VCaP (cell line): ENCODE measurements at regions not wholly inside any gene's neighbourhood (a gene's known extent, or its start where the extent isn't known, plus 50 kb on each side); places are given as distances from the start of the nearest gene placed in this dataset.
"Not testable (repeated sequence)": the region's sequence is repeated elsewhere in the genome, so short reads cannot be mapped to it uniquely, and the experiment has no call there.

Experiments used
- H3K27ac ChIP-seq: fragments of 450-650 bp; 2 replicates; pipeline ENCODE4 v1.5.1; 2017
- CTCF ChIP-seq: fragments of 450-650 bp; conservative IDR thresholded peaks from 2 replicates; pipeline ENCODE4 v1.5.1; 2017; ENCODE audit warnings: mild to moderate bottlenecking, moderate library complexity

- no peak overlapping the region for H3K27ac ChIP-seq
Measured at GRCh38 chr5:82971901-82972300, 105.3 kb downstream of the TMEM167A start.

GRCh38 chr5:82971034-82971806 is 106.0 kb downstream of the TMEM167A start:
- H3K27ac ChIP-seq: not testable (repeated sequence)

More at GRCh38 chr5:82971901-82972300, 105.3 kb downstream of the TMEM167A start:
- TF ChIP-seq CTCF: no peak

GRCh38 chr5:82969221-82969976 is 107.8 kb downstream of the TMEM167A start:
- H3K27ac ChIP-seq: not testable (repeated sequence)

- no peak for TF ChIP-seq CTCF
- no peak overlapping the region for H3K27ac ChIP-seq
Measured at GRCh38 chr5:82967072-82967471, 110.1 kb downstream of the TMEM167A start.

- no peak overlapping the region for H3K27ac ChIP-seq
- no peak for TF ChIP-seq CTCF
Measured at GRCh38 chr5:82959466-82959865, 117.7 kb downstream of the TMEM167A start.

GRCh38 chr5:82956600-82956999 is 120.6 kb downstream of the TMEM167A start:
- TF ChIP-seq CTCF: no peak
- no peak overlapping the region for H3K27ac ChIP-seq

- H3K27ac ChIP-seq: no peak overlapping the region
- TF ChIP-seq CTCF: no peak
Measured at GRCh38 chr5:82952326-82952725, 124.9 kb downstream of the TMEM167A start.

- H3K27ac ChIP-seq: not testable (repeated sequence)
Measured at GRCh38 chr5:82944267-82944666, 132.9 kb downstream of the TMEM167A start.

- H3K27ac ChIP-seq: no peak overlapping the region
- no peak for TF ChIP-seq CTCF
Measured at GRCh38 chr5:82942083-82942881, 134.9 kb downstream of the TMEM167A start.
